ENCODE measurements at regions not wholly inside any gene's neighbourhood (a gene's known extent, or its start where the extent isn't known, plus 50 kb on each side); places are given as distances from the start of the nearest gene placed in this dataset.

GRCh38 chr2:147589127-147589526 lies 255.7 kb upstream of the ACVR2A start:
- Histone ChIP-seq H2AFZ (ENCODE audit: low read length, unreplicated experiment) (no peak overlapping the region), H3K27me3 (ENCODE audit: insufficient read depth, low read length) (no peaks in the 10 kb centered on the region), H3K4me1 (ENCODE audit: control insufficient read depth, insufficient read depth, low read length, unreplicated experiment) (no peaks in the 10 kb centered on the region), H3K79me2 (ENCODE audit: control insufficient read depth, insufficient read depth, low read length, unreplicated experiment) (no peaks in the 10 kb centered on the region), H3K4me3 (ENCODE audit: low read depth, low read length) (no peak overlapping the region), H3K36me3 (ENCODE audit: insufficient read depth, low read length) (no peaks in the 10 kb centered on the region), H3K27ac (ENCODE audit: low read depth, low read length) (no peak overlapping the region)

- Histone ChIP-seq H3K27me3 (ENCODE audit: insufficient read depth, low read length) (no peaks in the 10 kb centered on the region), H3K27ac (ENCODE audit: low read depth, low read length) (no peak overlapping the region), H2AFZ (ENCODE audit: low read length, unreplicated experiment) (no peak overlapping the region), H3K79me2 (ENCODE audit: control insufficient read depth, insufficient read depth, low read length, unreplicated experiment) (no peaks in the 10 kb centered on the region), H3K4me1 (ENCODE audit: control insufficient read depth, insufficient read depth, low read length, unreplicated experiment) (no peaks in the 10 kb centered on the region), H3K36me3 (ENCODE audit: insufficient read depth, low read length) (no peaks in the 10 kb centered on the region), H3K4me3 (ENCODE audit: low read depth, low read length) (no peak overlapping the region)
Measured at GRCh38 chr2:147588191-147588590, 256.6 kb upstream of the ACVR2A start.

GRCh38 chr2:147578529-147578928 lies 266.3 kb upstream of the ACVR2A start:
- Histone ChIP-seq H3K4me3 (ENCODE audit: low read depth, low read length) (no peak overlapping the region), H3K79me2 (ENCODE audit: control insufficient read depth, insufficient read depth, low read length, unreplicated experiment) (no peaks in the 10 kb centered on the region)

GRCh38 chr2:147577998-147578380 lies 266.8 kb upstream of the ACVR2A start:
- Histone ChIP-seq H3K79me2 (ENCODE audit: control insufficient read depth, insufficient read depth, low read length, unreplicated experiment) (no peaks in the 10 kb centered on the region), H3K27me3 (ENCODE audit: insufficient read depth, low read length) (no peaks in the 10 kb centered on the region), H3K4me1 (ENCODE audit: control insufficient read depth, insufficient read depth, low read length, unreplicated experiment) (no peaks in the 10 kb centered on the region), H3K27ac (ENCODE audit: low read depth, low read length) (no peak overlapping the region), H3K4me3 (ENCODE audit: low read depth, low read length) (no peak overlapping the region), H3K36me3 (ENCODE audit: insufficient read depth, low read length) (no peaks in the 10 kb centered on the region), H2AFZ (ENCODE audit: low read length, unreplicated experiment) (no peak overlapping the region)

More at GRCh38 chr2:147578529-147578928, 266.3 kb upstream of the ACVR2A start:
- Histone ChIP-seq H3K27me3 (ENCODE audit: insufficient read depth, low read length) (no peaks in the 10 kb centered on the region), H3K4me1 (ENCODE audit: control insufficient read depth, insufficient read depth, low read length, unreplicated experiment) (no peaks in the 10 kb centered on the region), H3K27ac (ENCODE audit: low read depth, low read length) (no peak overlapping the region), H2AFZ (ENCODE audit: low read length, unreplicated experiment) (no peak overlapping the region), H3K36me3 (ENCODE audit: insufficient read depth, low read length) (no peaks in the 10 kb centered on the region)

GRCh38 chr2:147577323-147577997 lies 267.4 kb upstream of the ACVR2A start:
- Histone ChIP-seq H3K27ac (ENCODE audit: low read depth, low read length) (no peak overlapping the region), H3K27me3 (ENCODE audit: insufficient read depth, low read length) (no peaks in the 10 kb centered on the region), H3K4me1 (ENCODE audit: control insufficient read depth, insufficient read depth, low read length, unreplicated experiment) (no peaks in the 10 kb centered on the region), H3K4me3 (ENCODE audit: low read depth, low read length) (no peak overlapping the region), H3K36me3 (ENCODE audit: insufficient read depth, low read length) (no peaks in the 10 kb centered on the region), H3K79me2 (ENCODE audit: control insufficient read depth, insufficient read depth, low read length, unreplicated experiment) (no peaks in the 10 kb centered on the region), H2AFZ (ENCODE audit: low read length, unreplicated experiment) (no peak overlapping the region)

GRCh38 chr2:147575106-147575505 lies 269.7 kb upstream of the ACVR2A start:
- H2AFZ ChIP-seq (ENCODE audit: low read length, unreplicated experiment): no peak overlapping the region
- no peak overlapping the region for H3K27ac ChIP-seq (ENCODE audit: low read depth, low read length)
- no peaks in the 10 kb centered on the region for H3K36me3 ChIP-seq (ENCODE audit: insufficient read depth, low read length)
- H3K4me1 ChIP-seq (ENCODE audit: control insufficient read depth, insufficient read depth, low read length, unreplicated experiment): no peaks in the 10 kb centered on the region
- H3K27me3 ChIP-seq (ENCODE audit: insufficient read depth, low read length): no peaks in the 10 kb centered on the region
- H3K79me2 ChIP-seq (ENCODE audit: control insufficient read depth, insufficient read depth, low read length, unreplicated experiment): no peaks in the 10 kb centered on the region
- no peak overlapping the region for H3K4me3 ChIP-seq (ENCODE audit: low read depth, low read length)

- Histone ChIP-seq H3K27ac (ENCODE audit: low read depth, low read length) (no peak overlapping the region), H3K36me3 (ENCODE audit: insufficient read depth, low read length) (no peaks in the 10 kb centered on the region), H2AFZ (ENCODE audit: low read length, unreplicated experiment) (no peak overlapping the region), H3K4me3 (ENCODE audit: low read depth, low read length) (no peak overlapping the region), H3K79me2 (ENCODE audit: control insufficient read depth, insufficient read depth, low read length, unreplicated experiment) (no peaks in the 10 kb centered on the region), H3K27me3 (ENCODE audit: insufficient read depth, low read length) (no peaks in the 10 kb centered on the region), H3K4me1 (ENCODE audit: control insufficient read depth, insufficient read depth, low read length, unreplicated experiment) (no peaks in the 10 kb centered on the region)
Measured at GRCh38 chr2:147572622-147573021, 272.2 kb upstream of the ACVR2A start.

- H3K4me3 ChIP-seq (ENCODE audit: low read depth, low read length): no peak overlapping the region
- no peak overlapping the region for H2AFZ ChIP-seq (ENCODE audit: low read length, unreplicated experiment)
- no peaks in the 10 kb centered on the region for H3K27me3 ChIP-seq (ENCODE audit: insufficient read depth, low read length)
- no peaks in the 10 kb centered on the region for H3K36me3 ChIP-seq (ENCODE audit: insufficient read depth, low read length)
- no peaks in the 10 kb centered on the region for H3K79me2 ChIP-seq (ENCODE audit: control insufficient read depth, insufficient read depth, low read length, unreplicated experiment)
- H3K27ac ChIP-seq (ENCODE audit: low read depth, low read length): no peak overlapping the region
- no peaks in the 10 kb centered on the region for H3K4me1 ChIP-seq (ENCODE audit: control insufficient read depth, insufficient read depth, low read length, unreplicated experiment)
Measured at GRCh38 chr2:147569426-147569825, 275.4 kb upstream of the ACVR2A start.

- H3K27ac ChIP-seq (ENCODE audit: low read depth, low read length): no peak overlapping the region
- no peaks in the 10 kb centered on the region for H3K36me3 ChIP-seq (ENCODE audit: insufficient read depth, low read length)
Measured at GRCh38 chr2:147568109-147568508, 276.7 kb upstream of the ACVR2A start.

GRCh38 chr2:147567136-147567535 lies 277.7 kb upstream of the ACVR2A start:
- no peaks in the 10 kb centered on the region for H3K79me2 ChIP-seq (ENCODE audit: control insufficient read depth, insufficient read depth, low read length, unreplicated experiment)
- no peak overlapping the region for H3K27ac ChIP-seq (ENCODE audit: low read depth, low read length)
- no peaks in the 10 kb centered on the region for H3K36me3 ChIP-seq (ENCODE audit: insufficient read depth, low read length)
- H3K4me3 ChIP-seq (ENCODE audit: low read depth, low read length): no peak overlapping the region
- no peaks in the 10 kb centered on the region for H3K4me1 ChIP-seq (ENCODE audit: control insufficient read depth, insufficient read depth, low read length, unreplicated experiment)
- H2AFZ ChIP-seq (ENCODE audit: low read length, unreplicated experiment): no peak overlapping the region
- H3K27me3 ChIP-seq (ENCODE audit: insufficient read depth, low read length): no peaks in the 10 kb centered on the region

More at GRCh38 chr2:147568109-147568508, 276.7 kb upstream of the ACVR2A start:
- Histone ChIP-seq H3K4me3 (ENCODE audit: low read depth, low read length) (no peak overlapping the region), H3K79me2 (ENCODE audit: control insufficient read depth, insufficient read depth, low read length, unreplicated experiment) (no peaks in the 10 kb centered on the region), H2AFZ (ENCODE audit: low read length, unreplicated experiment) (no peak overlapping the region), H3K27me3 (ENCODE audit: insufficient read depth, low read length) (no peaks in the 10 kb centered on the region), H3K4me1 (ENCODE audit: control insufficient read depth, insufficient read depth, low read length, unreplicated experiment) (no peaks in the 10 kb centered on the region)

- Histone ChIP-seq H3K27ac (ENCODE audit: low read depth, low read length) (no peak overlapping the region), H3K36me3 (ENCODE audit: insufficient read depth, low read length) (no peaks in the 10 kb centered on the region), H3K27me3 (ENCODE audit: insufficient read depth, low read length) (no peaks in the 10 kb centered on the region), H3K79me2 (ENCODE audit: control insufficient read depth, insufficient read depth, low read length, unreplicated experiment) (no peaks in the 10 kb centered on the region), H3K4me1 (ENCODE audit: control insufficient read depth, insufficient read depth, low read length, unreplicated experiment) (no peaks in the 10 kb centered on the region), H3K4me3 (ENCODE audit: low read depth, low read length) (no peak overlapping the region), H2AFZ (ENCODE audit: low read length, unreplicated experiment) (no peak overlapping the region)
Measured at GRCh38 chr2:147560810-147561535, 283.9 kb upstream of the ACVR2A start.
